ENCODE measurements at regions not wholly inside any gene's neighbourhood (a gene's known extent, or its start where the extent isn't known, plus 50 kb on each side); places are given as distances from the start of the nearest gene placed in this dataset.

DNA sequence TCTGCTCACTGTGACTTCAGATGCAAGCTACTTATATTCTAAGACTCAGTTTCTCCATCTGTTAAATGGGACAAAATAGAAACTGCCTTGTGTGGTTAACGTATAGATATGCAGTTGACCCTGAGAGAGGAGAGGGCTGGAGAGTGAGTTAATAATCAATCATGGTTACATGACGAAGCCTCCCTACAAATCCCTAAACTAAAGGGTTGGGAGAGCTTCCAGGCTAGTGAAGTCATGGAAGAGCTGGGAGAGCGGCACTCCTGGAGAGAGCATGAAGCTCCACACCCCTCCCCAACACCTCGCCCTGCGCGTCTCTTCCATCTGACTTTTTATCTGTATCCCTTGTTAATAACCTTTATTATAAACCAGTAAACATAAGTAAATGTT lies 138.5 kb upstream of the FAM9B start:
- no peak overlapping the region for H3K27ac ChIP-seq
- TF ChIP-seq ZFX (IDR thresholded peaks at IDR 0.05) = no peak
- TF ChIP-seq, protein P1, sequence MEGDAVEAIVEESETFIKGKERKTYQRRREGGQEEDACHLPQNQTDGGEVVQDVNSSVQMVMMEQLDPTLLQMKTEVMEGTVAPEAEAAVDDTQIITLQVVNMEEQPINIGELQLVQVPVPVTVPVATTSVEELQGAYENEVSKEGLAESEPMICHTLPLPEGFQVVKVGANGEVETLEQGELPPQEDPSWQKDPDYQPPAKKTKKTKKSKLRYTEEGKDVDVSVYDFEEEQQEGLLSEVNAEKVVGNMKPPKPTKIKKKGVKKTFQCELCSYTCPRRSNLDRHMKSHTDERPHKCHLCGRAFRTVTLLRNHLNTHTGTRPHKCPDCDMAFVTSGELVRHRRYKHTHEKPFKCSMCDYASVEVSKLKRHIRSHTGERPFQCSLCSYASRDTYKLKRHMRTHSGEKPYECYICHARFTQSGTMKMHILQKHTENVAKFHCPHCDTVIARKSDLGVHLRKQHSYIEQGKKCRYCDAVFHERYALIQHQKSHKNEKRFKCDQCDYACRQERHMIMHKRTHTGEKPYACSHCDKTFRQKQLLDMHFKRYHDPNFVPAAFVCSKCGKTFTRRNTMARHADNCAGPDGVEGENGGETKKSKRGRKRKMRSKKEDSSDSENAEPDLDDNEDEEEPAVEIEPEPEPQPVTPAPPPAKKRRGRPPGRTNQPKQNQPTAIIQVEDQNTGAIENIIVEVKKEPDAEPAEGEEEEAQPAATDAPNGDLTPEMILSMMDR (conservative IDR thresholded peaks at IDR 0.05) = no peak

DNA sequence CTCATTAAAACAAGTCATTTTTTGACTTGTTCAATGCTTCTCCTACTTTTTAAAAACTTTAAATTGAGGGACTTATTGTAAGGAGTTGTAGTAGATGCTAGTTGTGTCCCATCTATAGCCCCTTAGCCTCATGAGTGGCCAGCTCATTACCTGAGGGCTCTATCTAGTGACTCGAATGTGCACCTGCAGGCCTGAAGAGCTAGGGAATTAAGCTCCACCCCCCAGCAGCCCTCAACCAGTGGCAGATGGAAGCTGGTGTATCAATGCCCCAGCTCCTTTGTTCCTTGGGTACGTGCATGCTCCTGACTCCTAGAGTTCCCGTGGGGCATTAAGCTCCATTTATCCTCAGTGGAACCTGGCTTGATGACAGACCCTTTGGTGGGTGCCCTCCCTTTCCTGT lies 146.7 kb upstream of the FAM9B start:
- TF ChIP-seq, protein P1 (conservative IDR thresholded peaks at IDR 0.05) = 0 out of 2 replicates have a peak, but pooled peaks have one; percentile 3
- no peak for TF ChIP-seq ZFX (IDR thresholded peaks at IDR 0.05)
- no peak overlapping the region for H3K27ac ChIP-seq

DNA sequence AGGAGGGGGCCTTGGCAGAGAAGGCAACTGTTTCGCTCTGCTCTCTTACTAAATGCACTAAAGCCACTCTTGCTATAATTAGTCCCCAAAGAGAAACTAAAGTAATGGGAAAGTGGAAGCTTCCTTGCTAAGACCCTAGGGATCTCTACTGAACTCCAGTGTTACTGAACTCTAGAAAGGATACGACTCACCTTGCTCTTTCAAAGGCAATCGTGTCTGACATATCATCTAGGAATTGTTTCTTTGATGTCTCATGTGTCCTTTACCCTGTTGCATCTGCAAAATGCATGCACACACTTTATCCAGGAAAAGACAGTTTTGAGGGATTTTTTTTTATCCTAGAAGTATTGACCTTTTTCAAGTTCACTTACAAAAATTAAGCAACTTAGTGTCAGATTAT lies 148.1 kb upstream of the FAM9B start:
- TF ChIP-seq, protein P1 (conservative IDR thresholded peaks at IDR 0.05) = no peak
- no peak for TF ChIP-seq ZFX (IDR thresholded peaks at IDR 0.05)
- no peak overlapping the region for H3K27ac ChIP-seq

DNA sequence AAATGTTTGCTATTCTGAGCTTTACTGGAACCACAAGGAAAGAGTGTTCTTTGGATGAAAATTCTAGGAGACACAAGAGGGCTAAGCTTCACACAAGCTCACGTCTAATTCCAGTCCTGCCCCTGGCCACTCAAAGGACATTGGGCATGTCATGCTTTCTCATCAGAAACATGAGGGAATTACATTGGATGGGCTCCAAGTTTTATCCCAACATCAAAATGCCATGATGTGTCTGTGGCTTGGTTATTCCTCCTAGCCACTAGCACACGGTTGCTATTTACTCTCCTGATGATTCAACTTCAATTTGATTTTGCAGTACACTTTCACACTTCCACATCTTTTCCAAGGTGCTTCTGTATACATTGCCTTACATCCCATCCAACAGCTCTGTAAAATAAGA lies 149.6 kb upstream of the FAM9B start:
- TF ChIP-seq, protein P1 (conservative IDR thresholded peaks at IDR 0.05) = no peak
- TF ChIP-seq ZFX (IDR thresholded peaks at IDR 0.05) = no peak
- no peak overlapping the region for H3K27ac ChIP-seq

DNA sequence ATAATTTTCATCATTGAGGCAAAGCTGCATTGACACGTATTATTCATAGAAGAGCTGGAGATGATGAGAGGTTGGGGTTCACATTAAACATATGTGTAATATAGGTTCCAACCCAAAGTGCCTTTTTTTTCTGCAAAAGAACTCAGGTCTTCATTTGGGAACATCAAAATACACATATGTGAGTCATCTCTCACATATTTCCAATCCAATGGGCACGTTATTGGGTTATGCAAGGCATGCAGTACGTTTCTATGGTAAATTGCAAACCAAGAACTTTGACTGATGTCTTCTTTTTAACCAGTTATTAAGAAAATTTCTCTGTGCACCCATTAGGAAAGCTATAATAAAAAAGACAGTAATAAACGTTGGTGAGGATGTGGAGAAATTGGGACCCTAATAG lies 150.3 kb upstream of the FAM9B start:
- no peak overlapping the region for H3K27ac ChIP-seq
- TF ChIP-seq, protein P1 (conservative IDR thresholded peaks at IDR 0.05) = no peak
- no peak for TF ChIP-seq ZFX (IDR thresholded peaks at IDR 0.05)

DNA sequence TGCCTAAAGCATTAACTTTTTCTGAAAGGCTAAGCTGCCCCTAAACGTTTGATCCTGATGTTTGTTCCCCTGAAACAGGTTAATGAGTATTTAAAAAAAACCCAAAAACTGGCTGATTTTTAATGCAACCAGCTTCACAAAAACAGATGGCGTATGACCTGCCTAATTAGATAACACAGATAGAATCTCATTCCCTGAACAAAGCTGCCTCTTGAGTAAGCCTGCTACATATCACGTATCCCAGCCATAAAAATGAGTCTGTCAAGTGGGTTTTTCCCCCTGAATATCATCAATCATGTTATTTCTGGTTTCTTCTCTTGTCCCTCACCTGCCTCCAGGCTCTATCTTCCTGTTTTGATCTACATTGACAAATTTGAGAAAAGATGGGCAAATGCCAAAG lies 154.2 kb upstream of the FAM9B start:
- no peak overlapping the region for H3K27ac ChIP-seq

DNA sequence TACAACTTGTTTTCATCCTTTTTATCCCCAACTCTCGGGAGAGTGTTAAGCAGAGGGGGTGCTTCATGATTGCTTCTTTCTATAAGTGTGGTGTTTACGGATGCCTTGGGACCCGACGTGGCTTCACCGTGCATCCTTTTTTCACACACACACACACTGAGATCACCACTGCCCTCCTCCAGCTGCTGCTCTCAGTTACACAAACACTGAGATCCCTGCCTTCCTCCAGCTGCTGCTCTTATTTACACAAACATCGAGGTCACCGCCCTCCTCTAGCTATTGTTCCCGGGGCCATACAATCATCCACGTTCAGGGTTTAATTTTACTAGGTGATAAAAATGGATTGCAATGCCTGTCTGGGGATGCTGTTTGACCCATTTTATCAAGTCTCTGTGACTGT lies 155.4 kb upstream of the FAM9B start:
- no peak for TF ChIP-seq ZFX (IDR thresholded peaks at IDR 0.05)
- TF ChIP-seq, protein P1 (conservative IDR thresholded peaks at IDR 0.05) = no peak
- no peak overlapping the region for H3K27ac ChIP-seq

More for the DNA sequence above, 154.2 kb upstream of the FAM9B start:
- TF ChIP-seq ZFX (IDR thresholded peaks at IDR 0.05) = no peak
- TF ChIP-seq, protein P1 (conservative IDR thresholded peaks at IDR 0.05) = no peak

Data from C4-2B (cell line).